Uterus (tissue), 2 donors: ENCODE measurements at regions not wholly inside any gene's neighbourhood (a gene's known extent, or its start where the extent isn't known, plus 50 kb on each side); places are given as distances from the start of the nearest gene placed in this dataset.

Experiments
- CTCF ChIP-seq, 4 experiments: fragments of 200-600 bp in 2 of 4; fragments of 450-650 bp in 2 of 4; sonication (generic) in 2 of 4; IDR thresholded peaks; one replicate each; pipeline ENCODE4 v1.5.1; 2016 to 2019; ENCODE audit warnings: antibody characterized with exemption in 4 of 4, mild to moderate bottlenecking in 2 of 4, moderate library complexity in 1 of 4
- POLR2A ChIP-seq, 2 donors: fragments of 450-650 bp; IDR thresholded peaks; one replicate each; pipeline ENCODE4 v1.6.1; 2016; ENCODE audit warnings: antibody characterized with exemption in 2 of 2, mild to moderate bottlenecking in 1 of 2, moderate library complexity in 1 of 2

- TF ChIP-seq CTCF (IDR thresholded peaks at IDR 0.05) (no peak), POLR2A (IDR thresholded peaks at IDR 0.05) (no peak)
Observed at GRCh38 chr9:126070058-126070655, 256.5 kb upstream of the MVB12B start.
